Parathyroid adenoma (tissue), 2 donors: ENCODE measurements at regions not wholly inside any gene's neighbourhood (a gene's known extent, or its start where the extent isn't known, plus 50 kb on each side); places are given as distances from the start of the nearest gene placed in this dataset.
"Not testable (repeated sequence)": the region's sequence is repeated elsewhere in the genome, so short reads cannot be mapped to it uniquely, and the experiment has no call there.

Experiments
- H2AFZ ChIP-seq: fragments of 300-600 bp; sonication (generic); one replicate; pipeline ENCODE4 v1.7.0; 2017; ENCODE audit warnings: antibody characterized with exemption, mild to moderate bottlenecking
- H3K27ac ChIP-seq: fragments of 300-600 bp; sonication (generic); one replicate; pipeline ENCODE4 v1.7.0; 2017
- H3K27me3 ChIP-seq: fragments of 300-600 bp; sonication (generic); one replicate; pipeline ENCODE4 v1.7.0; 2017; ENCODE audit warnings: low read length; ENCODE audit not compliant: control insufficient read depth, insufficient read depth
- H3K36me3 ChIP-seq: fragments of 300-600 bp; sonication (generic); one replicate; pipeline ENCODE4 v1.7.0; 2017; ENCODE audit warnings: low read length; ENCODE audit not compliant: control insufficient read depth, insufficient read depth
- H3K4me1 ChIP-seq: fragments of 300-600 bp; sonication (generic); one replicate; pipeline ENCODE4 v1.7.0; 2017; ENCODE audit warnings: control low read depth
- H3K4me2 ChIP-seq: fragments of 300-600 bp; sonication (generic); one replicate; pipeline ENCODE4 v1.7.0; 2017; ENCODE audit warnings: low read length
- H3K4me3 ChIP-seq: fragments of 300-600 bp; sonication (generic); one replicate; pipeline ENCODE4 v1.7.0; 2017; ENCODE audit warnings: low read depth, low read length
- H3K79me2 ChIP-seq: fragments of 300-600 bp; sonication (generic); one replicate; pipeline ENCODE4 v1.7.0; 2017; ENCODE audit warnings: control low read depth
- H3K9ac ChIP-seq: fragments of 300-600 bp; sonication (generic); one replicate; pipeline ENCODE4 v1.7.0; 2017; ENCODE audit warnings: mild to moderate bottlenecking
- H3K9me3 ChIP-seq: fragments of 300-600 bp; sonication (generic); one replicate; pipeline ENCODE4 v1.7.0; 2017; ENCODE audit warnings: low read length; ENCODE audit not compliant: control insufficient read depth
- TF ChIP-seq, protein P1 (sequence below): fragments of 300-600 bp; sonication (generic); IDR thresholded peaks from one replicate; pipeline ENCODE4 v1.7.0; 2017; ENCODE audit warnings: antibody characterized with exemption, mild to moderate bottlenecking
- donor health status: primary hyperparathyroidism.

GRCh38 chr3:6394944-6395343 is 466.0 kb upstream of the GRM7 start:
- TF ChIP-seq, protein P1, sequence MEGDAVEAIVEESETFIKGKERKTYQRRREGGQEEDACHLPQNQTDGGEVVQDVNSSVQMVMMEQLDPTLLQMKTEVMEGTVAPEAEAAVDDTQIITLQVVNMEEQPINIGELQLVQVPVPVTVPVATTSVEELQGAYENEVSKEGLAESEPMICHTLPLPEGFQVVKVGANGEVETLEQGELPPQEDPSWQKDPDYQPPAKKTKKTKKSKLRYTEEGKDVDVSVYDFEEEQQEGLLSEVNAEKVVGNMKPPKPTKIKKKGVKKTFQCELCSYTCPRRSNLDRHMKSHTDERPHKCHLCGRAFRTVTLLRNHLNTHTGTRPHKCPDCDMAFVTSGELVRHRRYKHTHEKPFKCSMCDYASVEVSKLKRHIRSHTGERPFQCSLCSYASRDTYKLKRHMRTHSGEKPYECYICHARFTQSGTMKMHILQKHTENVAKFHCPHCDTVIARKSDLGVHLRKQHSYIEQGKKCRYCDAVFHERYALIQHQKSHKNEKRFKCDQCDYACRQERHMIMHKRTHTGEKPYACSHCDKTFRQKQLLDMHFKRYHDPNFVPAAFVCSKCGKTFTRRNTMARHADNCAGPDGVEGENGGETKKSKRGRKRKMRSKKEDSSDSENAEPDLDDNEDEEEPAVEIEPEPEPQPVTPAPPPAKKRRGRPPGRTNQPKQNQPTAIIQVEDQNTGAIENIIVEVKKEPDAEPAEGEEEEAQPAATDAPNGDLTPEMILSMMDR: no peak
- H3K4me2 ChIP-seq: no peak overlapping the region
- H3K4me3 ChIP-seq: no peak overlapping the region
- no peaks in the 10 kb centered on the region for H3K9me3 ChIP-seq
- H3K36me3 ChIP-seq: no peaks in the 10 kb centered on the region
- H3K9ac ChIP-seq: no peak overlapping the region
- no peak overlapping the region for H3K27ac ChIP-seq
- H3K79me2 ChIP-seq: no peaks in the 10 kb centered on the region
- no peaks in the 10 kb centered on the region for H3K27me3 ChIP-seq
- no peaks in the 10 kb centered on the region for H3K4me1 ChIP-seq
- H2AFZ ChIP-seq: no peak overlapping the region

DNA sequence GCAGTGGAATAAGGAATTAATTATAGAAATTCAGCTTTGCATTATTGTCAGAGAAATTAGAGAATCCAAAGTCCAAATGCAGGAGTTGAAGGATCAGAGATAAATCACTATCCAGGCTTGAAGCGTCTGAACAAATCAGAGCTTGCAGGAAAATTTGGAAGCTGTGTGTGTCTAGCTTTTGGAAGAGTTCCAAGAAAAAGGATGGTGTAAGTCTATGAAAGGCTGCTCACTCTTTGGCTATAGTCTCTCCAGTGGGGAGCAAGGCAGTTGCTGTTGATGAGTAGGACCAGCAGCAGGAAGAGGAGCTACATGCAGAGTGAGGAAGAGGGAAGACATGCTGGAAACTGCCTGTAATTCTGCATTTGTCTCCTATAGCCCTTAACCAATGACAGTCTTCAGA is 464.3 kb upstream of the GRM7 start:
- Histone ChIP-seq H2AFZ (no peak overlapping the region), H3K36me3 (no peaks in the 10 kb centered on the region), H3K79me2 (no peaks in the 10 kb centered on the region), H3K27me3 (no peaks in the 10 kb centered on the region), H3K4me2 (no peak overlapping the region), H3K9me3 (no peaks in the 10 kb centered on the region), H3K4me1 (no peaks in the 10 kb centered on the region), H3K9ac (no peak overlapping the region), H3K4me3 (no peak overlapping the region), H3K27ac (no peak overlapping the region)
- TF ChIP-seq, protein P1: no peak

- not testable (repeated sequence) for H3K4me3 ChIP-seq, H3K9ac ChIP-seq, H3K4me1 ChIP-seq, H3K4me2 ChIP-seq, H3K27me3 ChIP-seq, H3K36me3 ChIP-seq, H2AFZ ChIP-seq, H3K9me3 ChIP-seq, H3K27ac ChIP-seq, H3K79me2 ChIP-seq
Measured at GRCh38 chr3:6402666-6403065, 458.2 kb upstream of the GRM7 start.

DNA sequence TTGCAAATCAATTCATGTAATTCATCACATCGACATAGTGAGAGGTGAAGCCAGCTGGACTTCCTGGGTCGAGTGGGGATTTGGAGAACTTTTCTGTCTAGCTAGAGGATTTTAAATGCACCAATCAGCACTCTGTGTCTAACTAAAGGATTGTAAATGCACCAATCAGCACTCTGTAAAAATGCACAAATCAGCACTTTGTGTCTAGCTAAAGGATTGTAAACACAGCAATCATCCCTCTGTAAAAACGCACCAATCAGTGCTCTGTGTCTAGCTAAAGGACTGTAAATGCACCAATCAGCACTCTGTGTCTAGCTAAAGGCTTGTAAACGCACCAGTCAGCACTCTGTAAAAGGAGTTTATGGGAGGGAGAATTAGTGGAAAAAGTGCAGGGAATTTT is 454.0 kb upstream of the GRM7 start:
- H3K4me1 ChIP-seq, H3K36me3 ChIP-seq, H3K9me3 ChIP-seq, H3K9ac ChIP-seq, H3K4me3 ChIP-seq, H3K79me2 ChIP-seq, H3K27ac ChIP-seq, H3K27me3 ChIP-seq, H3K4me2 ChIP-seq, H2AFZ ChIP-seq: not testable (repeated sequence)

- H3K36me3 ChIP-seq: no peaks in the 10 kb centered on the region
- no peak overlapping the region for H3K9ac ChIP-seq
- H3K4me2 ChIP-seq: no peak overlapping the region
- TF ChIP-seq, protein P1: no peak
- H3K4me1 ChIP-seq: no peaks in the 10 kb centered on the region
- no peak overlapping the region for H3K27ac ChIP-seq
- H3K9me3 ChIP-seq: no peaks in the 10 kb centered on the region
- no peaks in the 10 kb centered on the region for H3K79me2 ChIP-seq
- no peak overlapping the region for H2AFZ ChIP-seq
- H3K4me3 ChIP-seq: no peak overlapping the region
- no peaks in the 10 kb centered on the region for H3K27me3 ChIP-seq
Measured at GRCh38 chr3:6416049-6416661, 444.8 kb upstream of the GRM7 start.

GRCh38 chr3:6417174-6417573 is 443.7 kb upstream of the GRM7 start:
- no peaks in the 10 kb centered on the region for H3K4me1 ChIP-seq
- H3K9ac ChIP-seq: no peak overlapping the region
- no peaks in the 10 kb centered on the region for H3K9me3 ChIP-seq
- H3K79me2 ChIP-seq: no peaks in the 10 kb centered on the region
- no peaks in the 10 kb centered on the region for H3K27me3 ChIP-seq
- no peaks in the 10 kb centered on the region for H3K36me3 ChIP-seq
- H3K4me2 ChIP-seq: no peak overlapping the region
- H3K27ac ChIP-seq: no peak overlapping the region
- H3K4me3 ChIP-seq: no peak overlapping the region
- no peak overlapping the region for H2AFZ ChIP-seq
- TF ChIP-seq, protein P1: no peak
